Thoracic aorta (tissue), 2 donors: ENCODE measurements at regions not wholly inside any gene's neighbourhood (a gene's known extent, or its start where the extent isn't known, plus 50 kb on each side); places are given as distances from the start of the nearest gene placed in this dataset.

Experiments
- ATAC-seq: fragments of 150-250 bp; one replicate; pipeline ENCODE4 v1.8.0; 2017; ENCODE audit warnings: low read depth; ENCODE audit not compliant: insufficient number of reproducible peaks, low FRiP score
- DNase-seq: peaks from one replicate; pipeline ENCODE4 v3.0.0-alpha.2; 2020; ENCODE audit warnings: low spot score
- H3K27ac ChIP-seq, 2 donors: fragments of 200-600 bp; sonication (generic); 1 replicate in 1 of 2; 2 replicates in 1 of 2; pipeline ENCODE4 v1.5.1; 2016; ENCODE audit warnings: mild to moderate bottlenecking in 2 of 2, moderate library complexity in 2 of 2
- H3K27me3 ChIP-seq: fragments of 200-600 bp; sonication (generic); replicated peaks from 2 replicates; pipeline ENCODE4 v1.6.0; 2016; ENCODE audit warnings: mild to moderate bottlenecking; ENCODE audit not compliant: insufficient read depth
- H3K36me3 ChIP-seq: fragments of 200-600 bp; sonication (generic); one replicate; pipeline ENCODE4 v1.5.1; 2016
- H3K4me1 ChIP-seq, 2 donors: fragments of 200-600 bp; sonication (generic); 1 replicate in 1 of 2; 2 replicates in 1 of 2; pipeline versions ENCODE4 v1.5.1 to v1.6.0; 2016; ENCODE audit warnings: low read depth in 2 of 2, mild to moderate bottlenecking in 1 of 2; ENCODE audit not compliant: control insufficient read depth in 1 of 2
- H3K4me3 ChIP-seq: fragments of 200-600 bp; sonication (generic); 2 replicates; pipeline ENCODE4 v1.5.1; 2016; ENCODE audit warnings: mild to moderate bottlenecking
- H3K9me3 ChIP-seq: fragments of 200-600 bp; sonication (generic); 2 replicates; pipeline ENCODE4 v1.5.1; 2016
- TF ChIP-seq, protein P1 (sequence below): fragments of 200-600 bp; sonication (generic); IDR thresholded peaks from one replicate; pipeline ENCODE4 v1.5.1; 2019; ENCODE audit warnings: antibody characterized with exemption

DNA sequence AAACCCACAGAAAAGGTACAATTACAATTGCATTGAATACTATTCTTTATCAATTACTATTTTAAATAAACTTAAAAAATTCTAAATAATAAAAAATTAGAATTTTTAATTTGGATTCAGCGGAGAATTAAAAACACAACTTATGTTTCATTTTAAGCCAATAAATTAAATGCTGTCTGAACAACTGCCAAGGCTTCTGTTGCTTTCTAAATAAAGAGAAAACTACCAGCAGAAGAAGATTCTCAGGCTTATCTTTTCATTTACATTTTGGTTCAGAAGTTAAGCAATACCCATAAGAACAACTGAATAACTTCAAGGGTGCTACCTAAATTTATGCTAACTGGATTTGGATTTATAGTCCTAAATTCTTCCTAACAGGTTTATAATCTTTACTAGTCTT is 150.0 kb upstream of the FTMT start:
- no peak overlapping the region for H3K4me3 ChIP-seq
- ATAC-seq (no peak), DNase-seq (no peak)
- H3K36me3 ChIP-seq, result no peaks in the 10 kb centered on the region
- no peaks in the 10 kb centered on the region for H3K27me3 ChIP-seq
- TF ChIP-seq, protein P1, sequence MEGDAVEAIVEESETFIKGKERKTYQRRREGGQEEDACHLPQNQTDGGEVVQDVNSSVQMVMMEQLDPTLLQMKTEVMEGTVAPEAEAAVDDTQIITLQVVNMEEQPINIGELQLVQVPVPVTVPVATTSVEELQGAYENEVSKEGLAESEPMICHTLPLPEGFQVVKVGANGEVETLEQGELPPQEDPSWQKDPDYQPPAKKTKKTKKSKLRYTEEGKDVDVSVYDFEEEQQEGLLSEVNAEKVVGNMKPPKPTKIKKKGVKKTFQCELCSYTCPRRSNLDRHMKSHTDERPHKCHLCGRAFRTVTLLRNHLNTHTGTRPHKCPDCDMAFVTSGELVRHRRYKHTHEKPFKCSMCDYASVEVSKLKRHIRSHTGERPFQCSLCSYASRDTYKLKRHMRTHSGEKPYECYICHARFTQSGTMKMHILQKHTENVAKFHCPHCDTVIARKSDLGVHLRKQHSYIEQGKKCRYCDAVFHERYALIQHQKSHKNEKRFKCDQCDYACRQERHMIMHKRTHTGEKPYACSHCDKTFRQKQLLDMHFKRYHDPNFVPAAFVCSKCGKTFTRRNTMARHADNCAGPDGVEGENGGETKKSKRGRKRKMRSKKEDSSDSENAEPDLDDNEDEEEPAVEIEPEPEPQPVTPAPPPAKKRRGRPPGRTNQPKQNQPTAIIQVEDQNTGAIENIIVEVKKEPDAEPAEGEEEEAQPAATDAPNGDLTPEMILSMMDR, result no peak
- H3K9me3 ChIP-seq, result no peaks in the 10 kb centered on the region
- H3K27ac ChIP-seq, result no peak overlapping the region
- H3K4me1 ChIP-seq, result no peaks in the 10 kb centered on the region

DNA sequence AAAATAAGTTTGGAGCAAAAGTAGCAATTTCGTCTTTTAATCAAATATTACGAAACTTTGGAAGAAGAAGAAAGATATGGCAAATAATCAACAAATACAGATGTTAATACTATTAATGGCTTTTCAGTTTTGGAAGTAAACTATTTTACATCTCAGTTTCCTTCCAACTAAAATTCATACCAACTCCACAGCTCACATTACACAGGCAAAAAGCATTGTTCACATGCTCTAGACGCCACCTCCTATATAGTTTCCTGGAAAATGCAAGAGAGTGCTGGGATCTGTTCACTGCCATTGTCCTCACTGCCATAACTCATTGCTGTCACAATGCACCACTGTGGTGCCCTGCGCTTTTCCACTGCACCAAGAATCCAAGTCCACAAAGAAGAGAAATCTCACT is 149.0 kb upstream of the FTMT start:
- no peaks in the 10 kb centered on the region for H3K27me3 ChIP-seq
- H3K36me3 ChIP-seq, result no peaks in the 10 kb centered on the region
- no peak overlapping the region for H3K27ac ChIP-seq
- TF ChIP-seq, protein P1, result no peak
- no peak overlapping the region for H3K4me3 ChIP-seq
- no peaks in the 10 kb centered on the region for H3K9me3 ChIP-seq
- no peak for DNase-seq
- H3K4me1 ChIP-seq, result no peaks in the 10 kb centered on the region
- ATAC-seq, result no peak

DNA sequence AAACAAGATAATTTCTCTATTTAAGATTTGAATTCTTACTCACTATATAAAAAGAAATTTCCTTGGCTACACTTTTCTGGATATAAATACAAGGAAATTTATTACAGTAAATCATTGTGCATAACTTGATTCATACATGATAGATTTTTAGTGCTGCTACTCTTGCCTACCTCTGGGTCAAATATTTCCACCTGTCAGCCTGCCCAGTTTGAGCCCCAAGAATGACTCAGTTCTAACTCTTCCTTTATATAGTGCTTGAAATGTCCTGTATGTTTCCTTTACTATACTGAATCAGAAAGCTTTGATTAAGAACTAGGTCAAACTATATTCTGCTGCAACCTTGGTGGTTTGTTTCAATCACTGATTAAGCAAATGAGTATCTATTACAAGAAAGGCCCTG is 147.4 kb upstream of the FTMT start:
- ATAC-seq, result no peak

DNA sequence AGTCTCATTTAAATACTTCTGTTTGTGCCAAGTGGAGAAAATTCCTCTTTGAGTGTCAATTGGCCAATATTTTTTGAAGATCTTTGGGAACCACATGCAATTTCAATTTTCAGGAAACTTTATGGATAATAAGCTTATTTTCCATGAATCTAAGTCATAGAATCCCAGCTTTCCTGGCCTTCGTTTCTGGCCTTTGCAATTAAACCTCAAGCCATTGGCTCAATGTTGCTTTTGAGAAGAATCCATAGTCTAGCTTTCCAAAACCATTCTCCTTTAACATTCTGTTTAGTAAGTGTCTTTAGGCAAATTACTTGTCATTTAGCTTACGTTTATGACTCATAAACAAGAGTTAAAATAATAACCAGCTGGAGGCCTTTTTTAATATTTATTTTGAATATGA is 145.0 kb upstream of the FTMT start:
- ATAC-seq, result no peak
- no peak overlapping the region for H3K4me3 ChIP-seq
- no peak for DNase-seq
- H3K9me3 ChIP-seq, result no peaks in the 10 kb centered on the region
- no peaks in the 10 kb centered on the region for H3K36me3 ChIP-seq
- H3K27me3 ChIP-seq, result no peaks in the 10 kb centered on the region
- no peaks in the 10 kb centered on the region for H3K4me1 ChIP-seq
- H3K27ac ChIP-seq, result no peak overlapping the region
- TF ChIP-seq, protein P1, result no peak

More for the DNA sequence above, 147.4 kb upstream of the FTMT start:
- Histone ChIP-seq H3K36me3 (no peaks in the 10 kb centered on the region), H3K27ac (no peak overlapping the region), H3K27me3 (no peaks in the 10 kb centered on the region), H3K4me1 (no peaks in the 10 kb centered on the region), H3K9me3 (no peaks in the 10 kb centered on the region), H3K4me3 (no peak overlapping the region)
- TF ChIP-seq, protein P1, result no peak
- DNase-seq, result no peak

DNA sequence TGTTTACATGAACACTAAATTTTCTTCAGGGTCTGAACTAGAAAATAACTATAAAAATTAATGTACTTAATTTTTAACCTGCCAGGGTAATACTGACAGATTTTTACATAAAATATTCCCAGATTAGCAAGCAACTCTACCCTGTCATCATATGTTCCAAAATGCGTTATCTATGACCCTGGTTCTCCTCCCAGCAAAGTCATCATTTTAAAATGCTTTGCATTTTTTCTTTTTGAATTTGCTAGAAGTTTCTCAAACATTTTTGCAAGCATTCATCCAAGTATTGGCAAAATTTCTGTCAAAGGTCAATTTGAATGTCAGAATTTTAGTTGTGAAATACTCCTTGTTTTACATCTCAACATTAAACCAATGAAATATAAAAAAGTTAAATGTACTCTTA is 144.5 kb upstream of the FTMT start:
- Histone ChIP-seq H3K4me1 (no peaks in the 10 kb centered on the region), H3K27me3 (no peaks in the 10 kb centered on the region), H3K36me3 (no peaks in the 10 kb centered on the region), H3K9me3 (no peaks in the 10 kb centered on the region), H3K4me3 (no peak overlapping the region), H3K27ac (no peak overlapping the region)
- ATAC-seq, result no peak
- no peak for DNase-seq
- TF ChIP-seq, protein P1, result no peak
